PFSK-1 (cell line): ENCODE measurements at regions not wholly inside any gene's neighbourhood (a gene's known extent, or its start where the extent isn't known, plus 50 kb on each side); places are given as distances from the start of the nearest gene placed in this dataset.

ENCODE experiments used
- POLR2AphosphoS5 ChIP-seq: IDR thresholded peaks from 2 replicates; pipeline ENCODE4 v1.6.1; 2012; ENCODE audit warnings: low read depth, mild to moderate bottlenecking, control low read depth, low read length, moderate library complexity
- TAF1 ChIP-seq: IDR thresholded peaks from 2 replicates; pipeline ENCODE4 v1.6.1; 2012; ENCODE audit warnings: low read length, control low read depth, borderline replicate concordance; ENCODE audit not compliant: insufficient read depth

- no peak for TF ChIP-seq TAF1
- no peak for TF ChIP-seq POLR2AphosphoS5
These were observed 142.8 kb downstream of the VRK1 start for GRCh38 chr14:96940009-96940408.
